Esophagus squamous epithelium (tissue), 4 donors: ENCODE measurements at regions not wholly inside any gene's neighbourhood (a gene's known extent, or its start where the extent isn't known, plus 50 kb on each side); places are given as distances from the start of the nearest gene placed in this dataset.

ENCODE experiments used
- CTCF ChIP-seq, 6 experiments: fragments of 450-650 bp in 4 of 6; fragments of 200-600 bp in 2 of 6; sonication (generic) in 2 of 6; IDR thresholded peaks; one replicate each; pipeline ENCODE4 v1.5.1; 2016 to 2019; ENCODE audit warnings: antibody characterized with exemption in 6 of 6, mild to moderate bottlenecking in 4 of 6, moderate library complexity in 4 of 6
- POLR2A ChIP-seq, 4 donors: fragments of 450-650 bp; IDR thresholded peaks; one replicate each; pipeline ENCODE4 v1.6.1; 2017; ENCODE audit warnings: antibody characterized with exemption in 4 of 4, mild to moderate bottlenecking in 4 of 4, moderate library complexity in 3 of 4

- no peak for TF ChIP-seq CTCF (IDR thresholded peaks at IDR 0.05)
- no peak for TF ChIP-seq POLR2A (IDR thresholded peaks at IDR 0.05)
Measured at GRCh38 chr10:78875932-78876331, 192.8 kb upstream of the ZMIZ1 start.
